ENCODE measurements at regions not wholly inside any gene's neighbourhood (a gene's known extent, or its start where the extent isn't known, plus 50 kb on each side); places are given as distances from the start of the nearest gene placed in this dataset.

- no peak for DNase-seq (ENCODE audit: low read depth in 1 of 2, low spot score in 1 of 2)
Measured at GRCh38 chr6:139851206-139851605, 476.8 kb upstream of the CITED2 start.

- DNase-seq (ENCODE audit: low read depth in 1 of 2, low spot score in 1 of 2), result no peak
Measured at GRCh38 chr6:139850512-139850911, 476.1 kb upstream of the CITED2 start.

DNA sequence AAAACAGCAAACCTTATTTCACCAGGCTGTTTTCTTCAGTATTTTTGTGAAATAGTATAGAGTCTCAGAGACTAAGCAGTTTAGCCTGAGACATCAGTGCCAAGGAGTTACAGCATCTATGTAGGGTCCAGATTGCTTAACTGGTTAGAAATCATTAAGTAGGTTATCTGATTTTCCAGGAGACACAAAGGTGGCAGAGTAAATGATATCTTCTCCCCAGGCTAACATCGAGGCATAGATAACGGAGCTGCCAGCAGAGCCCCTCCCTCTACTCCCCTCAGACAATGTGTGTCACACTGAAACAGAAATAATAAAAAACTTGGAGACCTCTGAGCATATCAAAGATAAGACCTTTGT is 473.0 kb upstream of the CITED2 start:
- DNase-seq (ENCODE audit: low read depth in 1 of 2, low spot score in 1 of 2), result no peak

DNA sequence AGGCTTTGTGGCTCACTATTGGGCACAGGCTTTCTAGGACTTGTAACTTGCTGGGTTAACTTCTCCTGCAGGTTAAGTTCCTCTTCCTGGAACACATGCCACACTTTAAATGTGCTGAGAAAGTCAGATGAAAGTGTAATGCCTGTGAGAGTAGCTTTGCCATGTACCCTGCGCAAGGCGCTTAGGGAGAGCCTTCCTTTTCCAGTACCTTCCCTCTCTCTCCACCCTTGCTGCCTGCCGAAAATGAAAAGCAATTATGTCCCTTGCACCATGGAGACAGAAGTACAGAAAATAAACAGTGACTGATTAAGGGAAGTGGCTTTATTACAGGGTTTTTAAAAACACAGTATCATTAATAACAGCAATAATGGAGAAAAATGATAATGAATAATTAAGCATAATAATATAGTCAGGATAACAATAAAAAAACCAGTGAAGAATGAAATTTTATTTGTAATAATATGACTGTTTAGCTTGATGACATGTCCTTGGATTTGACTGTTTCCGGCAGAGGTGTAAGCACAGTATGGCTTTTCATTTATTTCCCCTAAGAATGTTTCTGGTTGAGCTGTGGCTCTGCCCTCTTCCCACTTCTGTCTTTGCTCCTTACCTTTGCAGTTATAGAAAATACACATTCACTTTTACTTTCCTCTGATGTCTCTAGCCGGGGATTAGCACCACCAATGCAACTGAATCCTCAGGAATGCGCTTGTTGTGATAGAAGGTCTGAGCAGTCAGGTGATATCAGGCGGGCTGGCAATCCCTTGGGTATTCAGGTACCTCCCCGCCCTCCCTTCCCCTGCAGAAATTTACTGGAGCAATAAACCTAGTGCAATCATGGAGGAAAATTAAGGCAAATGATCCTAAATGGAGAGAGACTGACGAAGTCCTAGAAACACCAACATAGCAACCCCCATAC is 472.3 kb upstream of the CITED2 start:
- DNase-seq (ENCODE audit: low read depth in 1 of 2, low spot score in 1 of 2), result no peak

DNA sequence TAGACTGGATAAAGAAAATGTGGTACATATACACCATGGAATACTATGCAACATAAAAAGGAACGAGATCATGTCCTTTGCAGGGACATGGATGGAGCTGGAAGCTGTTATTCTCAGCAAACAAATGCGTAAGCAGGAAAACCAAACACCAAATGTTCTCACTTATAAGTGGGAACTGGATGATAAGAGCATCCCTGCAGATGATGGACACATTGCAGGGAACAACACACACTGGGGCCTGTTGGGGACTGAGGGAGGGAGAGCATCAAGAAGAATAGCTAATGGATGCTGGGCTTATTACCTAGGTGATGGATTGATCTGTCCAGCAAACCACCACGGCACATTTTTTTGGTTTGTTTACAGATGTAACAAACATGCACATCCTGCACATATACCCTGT is 470.5 kb upstream of the CITED2 start:
- no peak for DNase-seq (ENCODE audit: low read depth in 1 of 2, low spot score in 1 of 2)

DNA sequence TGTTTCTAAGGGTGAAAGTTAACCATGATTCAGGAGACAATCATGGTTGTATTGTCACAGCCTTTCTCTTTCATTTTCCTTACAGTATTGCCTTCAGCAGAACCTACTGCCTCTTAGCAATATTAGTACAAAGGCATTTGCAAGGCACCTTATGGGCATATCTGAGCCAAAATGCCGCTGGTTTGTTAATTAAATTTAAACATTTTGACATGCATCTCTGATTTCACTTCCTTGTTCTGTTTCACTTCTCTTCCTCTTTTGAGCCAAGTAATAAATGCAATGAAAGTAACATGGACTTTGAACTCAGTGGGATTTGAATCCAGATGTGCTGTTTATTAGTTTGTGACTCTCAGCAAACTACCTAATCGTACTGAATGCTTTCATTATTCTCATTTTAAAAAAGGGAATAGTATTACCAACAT is 467.4 kb upstream of the CITED2 start:
- DNase-seq (ENCODE audit: low read depth in 1 of 2, low spot score in 1 of 2), result no peak

DNA sequence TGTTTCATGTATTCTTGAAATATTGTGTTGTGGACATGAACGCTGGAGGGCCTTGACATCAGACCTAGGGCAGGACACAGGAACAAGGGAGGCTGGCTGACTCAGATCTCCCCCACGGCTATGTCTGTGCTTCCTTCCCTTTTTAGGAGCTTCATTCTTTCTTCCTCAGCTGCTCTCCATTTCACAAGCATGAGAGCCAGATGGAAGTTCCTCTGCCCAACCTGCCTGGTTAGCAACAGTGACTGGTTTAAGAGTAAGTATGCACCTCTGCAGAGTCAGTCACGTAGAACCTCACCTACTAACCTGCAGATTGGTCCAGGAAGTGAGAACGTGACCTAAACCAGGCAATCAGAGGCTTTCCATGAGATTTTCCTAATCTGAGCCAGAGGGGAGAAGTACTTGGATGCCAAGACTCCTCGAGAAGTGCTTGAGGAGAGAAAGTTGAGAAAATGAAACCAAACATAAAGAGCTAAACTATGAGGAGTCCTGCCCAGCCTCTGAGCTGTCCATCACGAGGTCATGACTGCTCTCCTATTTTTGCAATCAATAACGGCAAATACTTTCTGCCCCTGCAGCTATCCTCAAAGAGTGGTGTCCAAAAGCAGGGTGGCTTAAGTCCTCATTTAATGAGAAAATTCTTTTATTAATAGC is 465.2 kb upstream of the CITED2 start:
- no peak for DNase-seq (ENCODE audit: low read depth in 1 of 2, low spot score in 1 of 2)

GRCh38 chr6:139834232-139834631 is 459.8 kb upstream of the CITED2 start:
- no peak for DNase-seq (ENCODE audit: low read depth in 1 of 2, low spot score in 1 of 2)

GRCh38 chr6:139833592-139833991 is 459.1 kb upstream of the CITED2 start:
- no peak for DNase-seq (ENCODE audit: low read depth in 1 of 2, low spot score in 1 of 2)

GRCh38 chr6:139832493-139833305 is 458.3 kb upstream of the CITED2 start:
- DNase-seq (ENCODE audit: low read depth in 1 of 2, low spot score in 1 of 2), result no peak

DNA sequence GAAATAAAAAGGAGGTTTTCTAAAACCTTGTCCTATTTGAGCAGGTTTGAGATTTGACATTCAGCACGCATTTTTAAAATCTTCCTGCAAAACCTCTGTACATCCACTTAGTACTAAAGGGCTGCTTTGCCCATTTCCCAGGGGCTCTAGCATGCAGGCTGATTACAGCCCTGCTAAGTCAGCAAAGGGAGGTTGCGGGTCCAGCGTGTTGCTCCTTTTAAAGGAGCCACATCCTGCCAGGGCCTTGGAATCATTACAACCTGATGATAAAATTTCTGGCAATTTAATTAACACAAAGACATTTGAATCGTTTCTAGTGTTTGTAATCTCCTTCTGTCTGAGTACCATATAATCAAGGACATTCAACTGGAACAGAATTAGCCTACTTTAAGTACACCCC is 455.1 kb upstream of the CITED2 start:
- no peak for DNase-seq (ENCODE audit: low read depth in 1 of 2, low spot score in 1 of 2)

- DNase-seq (ENCODE audit: low read depth in 1 of 2, low spot score in 1 of 2), result no peak
Measured at GRCh38 chr6:139828751-139829519, 454.5 kb upstream of the CITED2 start.

DNA sequence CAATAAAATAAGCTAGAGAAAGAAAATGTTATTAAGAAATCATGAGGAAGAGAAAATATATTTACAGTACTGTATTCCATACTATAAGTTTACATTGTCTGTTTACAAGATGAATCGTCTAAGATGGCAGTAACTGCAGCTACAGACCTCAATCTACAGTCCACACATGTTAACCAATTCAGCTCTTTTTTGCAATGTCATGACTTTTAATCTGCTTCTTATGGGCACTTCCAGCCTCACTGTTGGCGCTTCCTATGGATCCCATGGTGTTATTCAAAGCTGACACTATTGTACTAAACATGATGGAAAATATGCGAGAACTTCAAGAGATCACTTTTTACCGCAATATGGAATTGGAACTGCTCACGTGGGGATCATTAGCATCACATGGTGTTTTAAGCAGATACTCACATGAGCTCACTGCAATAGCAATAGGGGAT is 451.5 kb upstream of the CITED2 start:
- DNase-seq (ENCODE audit: low read depth in 1 of 2, low spot score in 1 of 2), result no peak

GRCh38 chr6:139824864-139825263 is 450.4 kb upstream of the CITED2 start:
- DNase-seq (ENCODE audit: low read depth in 1 of 2, low spot score in 1 of 2), result no peak

- no peak for DNase-seq (ENCODE audit: low read depth in 1 of 2, low spot score in 1 of 2)
Measured at GRCh38 chr6:139823808-139824126, 449.3 kb upstream of the CITED2 start.

GRCh38 chr6:139823099-139823807 is 448.8 kb upstream of the CITED2 start:
- no peak for DNase-seq (ENCODE audit: low read depth in 1 of 2, low spot score in 1 of 2)

DNA sequence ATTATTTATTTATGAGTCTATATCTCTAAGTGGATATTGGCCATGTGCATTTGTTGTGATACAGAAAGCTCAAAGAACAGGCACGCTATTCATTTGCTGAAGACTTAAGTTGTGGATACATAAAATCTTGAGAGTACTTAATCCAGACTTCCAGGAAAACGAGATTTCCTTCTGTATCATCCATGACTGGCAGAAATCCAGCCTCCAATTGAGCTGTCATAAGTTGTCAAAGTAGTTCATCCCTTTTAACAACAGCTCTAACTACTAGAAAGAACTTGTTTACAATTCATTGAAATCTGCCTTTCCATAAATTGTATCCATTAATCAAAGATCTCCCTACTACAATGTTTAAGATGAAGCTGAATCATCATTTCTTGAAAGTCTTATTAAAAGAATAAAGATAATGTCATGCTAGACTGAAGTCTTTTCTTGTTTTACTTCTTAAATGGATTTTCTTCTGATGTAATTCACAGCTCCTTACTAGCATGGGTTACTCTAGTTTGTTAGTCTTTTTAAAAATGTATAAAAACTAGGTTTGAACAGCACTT is 447.3 kb upstream of the CITED2 start:
- DNase-seq (ENCODE audit: low read depth in 1 of 2, low spot score in 1 of 2), result no peak

GRCh38 chr6:139820210-139820609 is 445.8 kb upstream of the CITED2 start:
- no peak for DNase-seq (ENCODE audit: low read depth in 1 of 2, low spot score in 1 of 2)

DNA sequence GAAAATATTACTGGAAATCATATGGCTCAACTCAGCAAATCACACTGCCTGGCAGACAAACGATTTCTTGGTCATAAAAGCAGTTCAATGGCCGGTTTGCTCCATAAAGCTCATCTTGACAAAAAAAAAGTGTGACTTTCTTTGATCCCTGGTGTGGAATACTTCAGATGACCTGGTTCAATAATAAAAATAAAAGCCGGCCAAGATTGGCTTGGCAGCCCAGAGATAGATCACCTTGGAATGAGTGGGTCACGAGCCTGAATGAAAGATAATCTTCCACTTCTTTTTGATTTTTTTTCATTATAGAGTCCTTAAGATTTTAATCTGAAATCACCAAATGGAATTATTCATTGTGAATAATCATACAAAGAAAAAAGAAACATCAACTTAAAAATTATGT is 445.3 kb upstream of the CITED2 start:
- no peak for DNase-seq (ENCODE audit: low read depth in 1 of 2, low spot score in 1 of 2)

DNA sequence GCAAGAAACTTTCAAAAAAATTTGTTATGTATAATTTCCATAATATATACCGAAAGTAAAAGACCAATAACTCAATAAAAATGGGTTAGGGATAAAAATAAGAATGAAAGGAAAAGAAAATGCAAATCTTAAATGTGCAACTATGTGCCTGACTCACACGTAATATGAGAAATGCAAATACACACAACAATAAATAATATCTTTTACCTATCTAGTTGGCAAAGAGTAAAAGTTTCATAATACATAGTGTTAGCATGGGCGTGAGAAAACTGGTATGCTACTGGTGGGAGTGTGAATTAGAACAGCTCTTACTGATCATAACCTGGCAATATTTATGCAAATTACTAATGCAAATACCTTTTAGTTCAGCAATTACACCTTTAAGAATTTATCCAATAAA is 438.5 kb upstream of the CITED2 start:
- DNase-seq (ENCODE audit: low read depth in 1 of 2, low spot score in 1 of 2), result no peak
